NB4 (cell line): ENCODE measurements at regions not wholly inside any gene's neighbourhood (a gene's known extent, or its start where the extent isn't known, plus 50 kb on each side); places are given as distances from the start of the nearest gene placed in this dataset.

ENCODE experiments used
- DNase-seq: peaks from one replicate; pipeline ENCODE4 v3.0.0; 2010; ENCODE audit warnings: low read depth
- H3K4me3 ChIP-seq: one replicate; pipeline ENCODE4 v1.5.1; 2011; ENCODE audit warnings: mild to moderate bottlenecking, low read depth, low read length, moderate library complexity
- CTCF ChIP-seq: IDR thresholded peaks from one replicate; pipeline ENCODE4 v1.5.1; 2012; ENCODE audit warnings: low read depth, low read length
- MAX ChIP-seq: IDR thresholded peaks from 2 replicates; pipeline ENCODE4 v1.6.1; 2011; ENCODE audit warnings: low read depth, low read length
- MYC ChIP-seq: IDR thresholded peaks from 2 replicates; pipeline ENCODE4 v1.6.1; 2011; ENCODE audit warnings: low read depth, low read length
- POLR2A ChIP-seq: IDR thresholded peaks from 2 replicates; pipeline ENCODE4 v1.6.1; 2011; ENCODE audit warnings: mild to moderate bottlenecking; ENCODE audit not compliant: insufficient read length; ENCODE audit errors: extremely low read depth

GRCh38 chr16:13507530-13507929 is 412.4 kb upstream of the ERCC4 start:
- TF ChIP-seq MYC (no peak), CTCF (no peak), MAX (no peak), POLR2A (no peak)
- DNase-seq = peak; percentile 9
- H3K4me3 ChIP-seq = no peak overlapping the region

GRCh38 chr16:13510425-13511151 is 409.4 kb upstream of the ERCC4 start:
- peak; percentile 7 for DNase-seq
- TF ChIP-seq MYC (no peak), CTCF (peak; percentile 36), MAX (no peak)
- no peak overlapping the region for H3K4me3 ChIP-seq

GRCh38 chr16:13517841-13518240 is 402.1 kb upstream of the ERCC4 start:
- no peak for DNase-seq
- H3K4me3 ChIP-seq = no peak overlapping the region
- TF ChIP-seq CTCF (no peak), MAX (no peak), MYC (no peak), POLR2A (no peak)

GRCh38 chr16:13519871-13520270 is 400.1 kb upstream of the ERCC4 start:
- TF ChIP-seq CTCF (no peak), MYC (no peak), MAX (no peak), POLR2A (no peak)
- no peak overlapping the region for H3K4me3 ChIP-seq
- DNase-seq = no peak

- DNase-seq = no peak
- no peak overlapping the region for H3K4me3 ChIP-seq
- TF ChIP-seq MYC (no peak), CTCF (no peak)
Measured at GRCh38 chr16:13521356-13521755, 398.6 kb upstream of the ERCC4 start.

- H3K4me3 ChIP-seq = no peak overlapping the region
- no peak for DNase-seq
- no peak for TF ChIP-seq MYC
- no peak for TF ChIP-seq POLR2A
- TF ChIP-seq CTCF = no peak
- TF ChIP-seq MAX = no peak
Measured at GRCh38 chr16:13527332-13527731, 392.6 kb upstream of the ERCC4 start.
